GM11168 (cell line): ENCODE measurements at regions not wholly inside any gene's neighbourhood (a gene's known extent, or its start where the extent isn't known, plus 50 kb on each side); places are given as distances from the start of the nearest gene placed in this dataset.

Source experiments
- in situ Hi-C: fragments of 300-500 bp; cut with MboI; formaldehyde crosslinking; loops from one replicate; pipeline ENCODE4 v1.12.0; 2022; ENCODE audit warnings: low sequenced_read_pairs; ENCODE audit not compliant: unreplicated experiment

DNA sequence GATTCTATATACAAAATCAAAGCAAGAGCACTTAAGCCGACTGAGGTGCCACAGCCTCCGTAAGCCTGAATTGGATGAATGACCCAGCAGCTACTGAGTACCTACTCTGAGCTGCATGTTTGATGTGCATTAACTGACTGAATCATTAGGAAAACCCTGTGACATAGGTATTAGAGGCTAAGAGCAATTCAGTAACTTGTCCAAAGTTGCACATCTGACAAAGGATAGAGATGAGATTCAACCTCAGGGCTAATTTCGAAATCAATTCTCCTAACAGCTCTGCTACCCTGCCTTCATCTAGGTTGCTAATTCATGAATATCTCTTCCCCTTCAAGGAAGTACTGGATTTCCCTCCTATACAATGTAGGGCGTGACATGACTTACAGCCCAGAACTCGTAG is 89.1 kb upstream of the GLIS3 start:
- in situ Hi-C loops = loop anchor here (10.0 kb wide), 1 partner anchor 166 kb away; no protein-coding TSS in a partner anchor

DNA sequence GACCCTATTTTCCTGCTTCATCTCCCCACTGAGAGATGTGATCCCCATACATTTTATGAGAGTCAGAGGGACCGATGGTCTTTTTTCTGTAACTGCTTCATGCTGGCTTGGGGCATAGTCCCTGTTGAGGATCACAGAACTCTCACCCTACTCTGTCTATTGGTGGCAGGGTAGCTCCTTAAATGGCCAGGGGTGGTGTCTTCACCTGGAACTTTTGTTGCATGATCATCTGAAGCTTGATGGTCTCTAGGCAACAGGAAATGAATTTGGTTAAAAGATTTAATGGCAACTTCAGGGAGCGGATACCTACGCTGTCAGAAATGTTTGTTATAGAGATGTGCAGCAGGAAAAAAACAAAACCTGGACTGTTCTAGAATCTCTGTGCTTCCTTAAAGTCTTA is 87.0 kb upstream of the GLIS3 start:
- in situ Hi-C loops = loop anchor here (10.0 kb wide), 1 partner anchor 168 kb away; no protein-coding TSS in a partner anchor

DNA sequence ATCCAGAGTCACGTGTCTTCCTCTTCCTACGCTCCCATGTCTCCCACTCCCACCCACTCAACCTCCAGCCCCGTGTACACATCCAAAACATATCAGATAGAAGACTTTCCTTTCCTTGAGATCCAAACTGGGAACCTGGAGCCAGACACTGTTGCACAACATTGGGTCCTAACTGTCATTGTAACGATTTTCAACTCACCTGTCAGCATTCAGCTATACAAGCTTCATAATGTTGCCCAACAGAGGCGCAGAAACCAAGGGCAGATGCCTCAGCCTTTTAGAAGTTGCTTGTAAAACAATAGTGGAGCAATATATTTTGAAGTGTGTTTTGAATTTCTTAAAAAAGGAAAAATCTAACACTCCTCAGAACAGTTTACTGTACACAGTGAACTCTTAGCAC is 84.9 kb upstream of the GLIS3 start:
- in situ Hi-C loops = loop anchor here (10.0 kb wide), 1 partner anchor 170 kb away; no protein-coding TSS in a partner anchor

DNA sequence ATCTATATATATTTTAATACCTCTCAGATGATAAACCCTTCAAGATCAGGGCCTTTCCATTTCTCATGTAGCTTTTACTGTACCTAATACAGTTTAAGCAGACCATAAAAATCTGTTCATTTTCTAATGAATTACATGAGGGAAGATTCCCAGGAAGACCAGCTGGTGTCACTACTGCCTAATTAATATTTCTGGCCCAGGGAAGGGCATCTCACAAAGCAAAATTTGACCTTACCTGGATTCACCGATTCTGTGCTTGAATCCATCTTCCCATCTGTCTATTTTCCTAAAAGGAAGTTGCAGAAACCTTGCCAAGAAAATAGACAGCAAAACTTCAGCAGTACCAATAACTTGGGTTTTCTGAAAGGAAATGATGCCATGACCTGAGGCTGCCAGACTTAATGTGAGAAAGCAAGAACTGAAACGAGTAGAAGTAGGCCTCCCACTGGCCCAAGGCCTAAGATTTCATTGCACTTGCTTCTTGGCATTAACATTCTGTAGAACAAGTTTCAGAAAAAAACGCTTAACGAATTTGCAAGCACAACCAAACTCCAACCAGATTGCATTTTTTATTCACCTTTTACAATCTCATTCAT is 83.0 kb upstream of the GLIS3 start:
- in situ Hi-C loops = loop anchor here (10.0 kb wide), 1 partner anchor 172 kb away; no protein-coding TSS in a partner anchor

DNA sequence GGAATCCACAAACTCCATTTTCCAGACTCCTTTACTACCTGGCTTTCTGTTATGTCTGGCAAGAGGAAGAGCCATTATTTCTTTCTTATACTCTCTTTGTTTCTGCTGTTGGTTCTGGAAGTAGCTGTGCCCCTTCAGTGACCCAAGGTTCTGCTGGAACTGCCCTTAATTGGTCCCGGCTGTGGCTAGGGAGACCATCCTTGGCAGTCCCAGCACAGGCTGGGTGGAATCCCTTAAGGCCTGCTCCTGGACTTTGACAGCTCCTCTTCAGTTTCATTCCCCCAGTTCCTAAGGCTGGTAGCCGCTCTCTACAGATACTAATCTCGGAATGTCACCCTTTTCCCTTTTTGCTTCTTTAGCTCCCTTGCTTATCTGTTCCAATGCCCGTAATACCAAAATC is 81.9 kb upstream of the GLIS3 start:
- in situ Hi-C loops = loop anchor here (10.0 kb wide), 1 partner anchor 173 kb away; no protein-coding TSS in a partner anchor

DNA sequence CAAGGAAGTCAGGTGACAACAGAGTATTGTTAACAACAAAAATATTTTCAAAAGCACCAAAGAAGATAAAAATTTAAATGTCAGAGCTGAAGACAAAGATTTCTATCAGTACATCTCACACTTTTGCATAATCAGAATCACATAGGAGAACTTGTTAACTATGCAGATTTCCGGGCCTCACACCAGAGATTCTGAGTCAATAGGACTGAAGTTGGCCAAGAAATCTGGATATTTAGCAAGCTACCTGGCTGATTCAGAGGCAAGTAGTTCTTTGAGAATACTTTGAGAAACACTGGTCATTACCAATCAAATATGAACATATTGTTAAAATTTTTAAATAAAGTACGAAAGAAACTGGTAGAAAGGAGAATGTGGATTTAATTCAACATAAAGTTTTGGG is 80.5 kb upstream of the GLIS3 start:
- in situ Hi-C loops = loop anchor here (10.0 kb wide), 1 partner anchor 174 kb away; no protein-coding TSS in a partner anchor

DNA sequence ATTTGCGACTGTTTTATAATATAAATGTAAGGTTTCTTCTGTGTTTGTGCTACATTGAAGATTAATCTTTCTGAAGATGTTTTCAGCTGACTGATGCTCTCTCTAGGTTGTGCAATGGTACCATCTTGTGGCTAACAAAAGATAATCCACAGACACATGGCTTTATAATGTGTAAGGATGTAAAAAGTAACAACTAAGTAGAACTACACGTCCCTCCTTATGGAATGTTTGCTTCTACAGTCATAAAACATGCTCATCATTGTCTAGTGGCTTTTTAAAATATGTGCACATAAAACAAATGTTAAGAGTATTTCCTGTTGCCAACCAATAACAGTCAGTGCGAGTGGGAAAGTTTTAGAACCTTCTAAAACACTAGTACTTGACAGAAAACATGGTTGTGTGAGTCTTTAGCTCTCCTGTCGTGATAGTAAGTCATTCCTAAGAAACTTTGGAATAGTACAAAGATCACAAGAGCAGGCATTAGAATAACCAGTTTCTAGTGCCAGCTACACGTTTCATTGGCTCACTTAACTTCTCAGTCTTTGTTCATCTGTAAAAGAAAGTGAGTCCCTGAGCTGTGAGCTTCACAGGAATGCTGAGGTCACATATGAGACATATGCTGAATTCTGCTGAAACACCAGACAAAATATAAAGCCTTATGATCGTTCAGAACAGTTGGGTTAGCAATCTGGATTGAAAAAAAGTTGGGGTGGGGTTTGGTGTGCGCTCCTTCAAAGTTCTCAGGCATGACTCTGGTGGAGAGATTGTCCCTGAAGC is 75.7 kb upstream of the GLIS3 start:
- in situ Hi-C loops = no loop called here

DNA sequence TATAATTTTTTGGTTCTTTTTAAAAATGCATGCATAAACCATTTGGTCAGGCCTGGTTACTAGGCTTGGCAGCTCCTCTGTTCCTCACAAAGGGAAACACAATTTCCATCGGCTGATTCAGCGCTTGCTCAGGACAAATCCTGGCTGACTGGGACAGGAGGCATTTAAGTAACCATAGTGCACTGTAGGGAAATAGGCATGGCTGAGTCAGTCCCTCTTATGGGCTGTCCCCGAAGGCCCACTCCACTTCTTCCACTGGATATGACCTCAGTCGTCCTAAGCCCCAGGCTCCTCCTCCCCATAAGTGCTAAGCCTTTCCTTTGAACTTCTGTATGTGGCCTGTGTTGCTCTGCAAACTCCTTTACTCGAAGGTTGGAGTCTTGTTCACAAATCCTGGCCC is 71.2 kb upstream of the GLIS3 start:
- in situ Hi-C loops = no loop called here

DNA sequence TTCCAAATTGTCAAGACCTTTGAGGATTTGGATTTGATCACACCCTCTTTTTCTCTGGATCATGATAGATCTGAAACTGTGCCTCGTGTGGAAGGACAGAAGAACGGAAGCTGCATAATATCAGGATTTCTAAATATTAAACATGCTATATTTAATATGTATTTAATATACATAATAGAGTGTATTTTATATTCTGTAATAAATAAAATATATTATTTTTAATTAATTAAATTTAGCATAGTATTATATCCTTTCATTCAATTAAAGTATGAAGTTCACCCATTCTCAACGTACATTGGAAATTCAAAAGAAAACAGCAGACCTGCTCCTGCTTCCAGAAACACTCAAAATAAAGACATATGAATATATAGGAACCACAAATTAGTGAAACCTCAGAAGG is 70.6 kb upstream of the GLIS3 start:
- in situ Hi-C loops = no loop called here

DNA sequence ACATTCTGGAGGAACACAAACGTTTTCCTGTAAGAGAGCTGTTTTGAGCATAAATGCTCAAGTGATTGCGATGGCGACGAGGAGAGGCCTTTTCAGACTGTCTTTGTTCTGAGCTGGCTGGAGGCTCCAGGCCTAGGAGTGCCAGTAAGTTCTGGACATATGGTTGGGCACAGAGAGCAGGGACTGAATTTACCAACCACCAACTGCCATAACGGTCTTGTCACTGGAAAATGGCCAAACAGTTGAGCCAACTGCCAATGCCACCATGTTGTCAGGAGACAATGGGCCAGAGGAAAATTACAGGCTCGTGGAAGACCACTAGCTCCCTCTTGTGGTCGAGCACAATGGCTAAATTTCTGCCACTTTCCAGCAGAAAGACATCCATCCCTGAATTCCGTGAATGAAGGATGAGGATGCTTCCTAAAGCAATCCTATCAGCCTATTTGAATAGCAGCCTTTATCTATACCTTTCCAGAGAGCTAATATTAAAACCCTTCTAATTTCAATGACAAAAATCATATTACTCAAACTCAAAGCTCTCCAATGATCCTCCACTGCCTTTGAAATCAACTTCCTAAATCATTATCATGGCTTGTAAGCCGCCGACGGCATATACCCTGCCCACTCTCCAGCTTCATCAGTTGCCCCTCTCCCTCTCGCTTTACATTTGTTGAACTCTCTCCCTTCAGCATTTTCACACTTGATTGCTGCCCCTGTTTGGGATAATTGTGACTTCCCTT is 66.9 kb upstream of the GLIS3 start:
- in situ Hi-C loops = no loop called here

DNA sequence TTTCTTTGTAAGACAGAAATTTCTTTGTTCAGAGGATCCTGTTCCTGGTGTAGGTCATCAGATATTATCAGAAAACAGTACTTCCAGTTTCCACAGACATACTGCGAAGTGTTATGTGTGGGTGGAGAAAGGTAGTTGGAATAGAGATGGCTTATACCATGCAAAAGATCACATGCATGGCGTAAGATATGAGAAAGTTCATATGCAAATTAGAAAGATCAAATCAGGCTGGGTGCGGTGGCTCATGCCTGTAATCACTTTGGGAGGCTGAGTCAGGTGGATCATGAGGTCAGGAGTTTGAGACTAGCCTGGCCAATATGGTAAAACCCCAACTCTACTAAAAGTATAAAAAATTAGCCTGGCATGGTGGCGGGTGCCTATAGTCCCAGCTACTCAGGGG is 65.2 kb upstream of the GLIS3 start:
- in situ Hi-C loops = no loop called here

DNA sequence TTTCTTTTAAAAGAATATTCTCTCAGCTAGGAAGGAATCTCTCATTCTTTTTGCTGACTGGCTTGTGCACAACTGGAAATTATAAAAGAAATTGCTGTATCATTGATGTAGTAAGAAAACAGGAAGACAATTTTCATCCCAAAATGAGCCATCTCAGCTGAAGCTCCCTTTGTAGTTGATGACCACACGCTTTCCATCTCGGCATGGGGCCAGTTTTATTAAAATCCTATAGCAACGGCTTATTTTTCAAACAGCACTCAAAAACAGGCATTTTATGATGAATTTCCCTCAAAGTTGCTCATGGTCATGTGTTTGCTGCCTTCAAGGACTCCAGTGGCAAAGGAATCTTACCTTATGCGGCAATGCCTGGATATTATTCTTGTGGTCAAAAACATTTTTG is 62.4 kb upstream of the GLIS3 start:
- in situ Hi-C loops = no loop called here

DNA sequence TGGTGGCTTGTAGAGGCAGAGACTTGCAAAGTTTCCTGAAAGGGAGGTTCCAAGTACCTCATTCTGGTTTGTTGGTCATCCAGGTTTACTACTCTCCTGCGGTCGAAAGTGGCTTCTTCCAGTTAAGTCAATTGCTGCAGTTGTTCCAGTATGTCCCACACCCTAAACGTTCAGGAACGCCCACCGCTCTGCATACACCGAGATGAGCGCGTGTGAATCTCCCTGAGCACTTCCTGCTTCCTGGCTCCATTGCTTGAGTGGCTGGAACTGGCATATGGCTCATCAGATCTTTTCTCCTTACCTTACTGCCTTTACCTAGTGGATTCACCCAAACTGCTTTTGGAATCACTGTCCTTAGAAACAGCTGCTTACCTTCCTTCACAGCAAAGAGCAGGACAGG is 59.1 kb upstream of the GLIS3 start:
- in situ Hi-C loops = no loop called here

DNA sequence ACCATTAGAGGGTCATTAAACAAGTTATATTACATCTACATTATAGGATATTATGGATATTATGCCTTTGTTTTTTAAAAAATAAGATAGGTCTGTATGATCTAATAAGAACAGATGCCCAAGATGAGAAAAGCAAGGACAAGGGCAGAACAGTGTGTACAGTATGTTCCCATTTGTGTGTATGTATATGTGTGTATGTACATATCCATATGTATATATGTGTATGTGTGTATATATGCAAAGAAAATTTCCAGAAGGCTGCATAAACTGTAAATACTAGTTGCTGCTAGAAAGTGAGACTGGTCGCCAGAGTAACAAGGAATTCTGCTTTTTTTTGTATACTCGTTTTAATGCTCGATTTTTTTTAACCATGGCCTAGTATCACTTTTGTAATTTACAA is 58.1 kb upstream of the GLIS3 start:
- in situ Hi-C loops = no loop called here

DNA sequence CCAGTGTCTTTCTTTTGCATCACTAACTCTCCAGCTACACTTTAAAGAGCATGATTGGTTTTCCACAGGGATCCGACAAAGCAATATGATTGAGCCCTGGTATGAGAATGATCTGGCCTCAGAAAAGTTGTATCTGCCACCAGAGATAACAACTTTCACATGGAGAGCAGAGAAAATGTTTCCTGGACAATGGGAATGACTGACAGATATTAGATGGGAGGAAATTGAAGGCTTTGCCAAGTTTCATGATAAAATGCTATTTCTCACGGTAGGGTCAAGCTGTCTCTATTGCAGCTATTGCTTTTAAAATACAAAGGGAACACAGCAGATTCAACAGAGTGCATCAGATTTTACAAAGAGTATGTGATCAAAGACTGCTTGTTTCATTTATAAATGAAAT is 56.4 kb upstream of the GLIS3 start:
- in situ Hi-C loops = no loop called here

DNA sequence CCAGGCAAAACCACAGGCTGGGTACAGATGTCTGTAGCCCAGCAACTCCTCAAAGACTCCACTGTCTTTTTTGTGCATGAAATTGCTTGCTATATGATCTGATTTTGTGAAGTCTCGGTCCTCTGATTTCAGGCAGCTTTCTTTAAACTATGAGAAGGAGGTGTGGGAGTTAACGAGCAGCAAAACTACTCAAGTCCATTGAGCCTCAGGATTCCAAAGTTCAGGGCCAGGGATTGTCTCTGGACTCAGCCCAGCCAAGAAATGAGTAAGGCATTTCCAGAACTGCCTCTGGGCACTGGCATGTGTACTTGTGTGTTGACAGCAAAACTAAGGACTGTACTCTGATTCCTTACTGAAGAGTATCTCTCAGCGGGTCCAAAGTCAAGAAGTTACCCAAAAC is 53.4 kb upstream of the GLIS3 start:
- in situ Hi-C loops = no loop called here

DNA sequence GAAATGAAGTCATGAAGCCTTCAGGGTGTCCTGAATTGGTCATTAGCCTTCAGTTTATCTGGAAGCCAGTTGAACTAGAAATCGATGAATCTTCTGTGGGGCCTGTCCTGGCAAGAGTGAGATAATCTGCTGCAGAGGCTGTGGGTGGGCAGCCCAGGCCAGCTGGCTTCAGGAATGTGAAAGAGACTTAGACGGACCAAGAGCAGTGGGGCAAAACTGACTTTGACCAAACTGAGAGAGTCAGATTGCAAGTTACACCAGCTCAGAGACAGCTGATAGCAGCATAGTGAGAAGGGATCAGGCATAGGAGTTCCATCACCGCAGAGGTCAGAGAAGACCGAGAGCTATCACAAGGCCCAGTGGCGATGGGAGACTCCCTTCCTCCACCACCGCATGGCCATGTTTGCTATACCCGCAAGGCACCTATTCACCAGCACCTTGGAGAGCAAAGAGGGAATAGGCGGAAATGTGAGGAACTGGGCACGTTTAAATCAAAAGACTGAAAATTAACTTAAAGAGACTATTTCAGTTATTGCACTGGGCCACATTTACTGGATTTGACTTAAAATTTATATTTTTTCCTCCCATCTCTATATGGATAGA is 50.0 kb upstream of the GLIS3 start:
- in situ Hi-C loops = loop anchor here (25.0 kb wide), 1 partner anchor 613 kb away; no protein-coding TSS in a partner anchor
